ENCODE measurements at regions not wholly inside any gene's neighbourhood (a gene's known extent, or its start where the extent isn't known, plus 50 kb on each side); places are given as distances from the start of the nearest gene placed in this dataset.
"Not testable (repeated sequence)": the region's sequence is repeated elsewhere in the genome, so short reads cannot be mapped to it uniquely, and the experiment has no call there.

- H3K4me3 ChIP-seq (replicated peaks; ENCODE audit: low read depth, low read length): no peak overlapping the region
- TF ChIP-seq, protein P1, sequence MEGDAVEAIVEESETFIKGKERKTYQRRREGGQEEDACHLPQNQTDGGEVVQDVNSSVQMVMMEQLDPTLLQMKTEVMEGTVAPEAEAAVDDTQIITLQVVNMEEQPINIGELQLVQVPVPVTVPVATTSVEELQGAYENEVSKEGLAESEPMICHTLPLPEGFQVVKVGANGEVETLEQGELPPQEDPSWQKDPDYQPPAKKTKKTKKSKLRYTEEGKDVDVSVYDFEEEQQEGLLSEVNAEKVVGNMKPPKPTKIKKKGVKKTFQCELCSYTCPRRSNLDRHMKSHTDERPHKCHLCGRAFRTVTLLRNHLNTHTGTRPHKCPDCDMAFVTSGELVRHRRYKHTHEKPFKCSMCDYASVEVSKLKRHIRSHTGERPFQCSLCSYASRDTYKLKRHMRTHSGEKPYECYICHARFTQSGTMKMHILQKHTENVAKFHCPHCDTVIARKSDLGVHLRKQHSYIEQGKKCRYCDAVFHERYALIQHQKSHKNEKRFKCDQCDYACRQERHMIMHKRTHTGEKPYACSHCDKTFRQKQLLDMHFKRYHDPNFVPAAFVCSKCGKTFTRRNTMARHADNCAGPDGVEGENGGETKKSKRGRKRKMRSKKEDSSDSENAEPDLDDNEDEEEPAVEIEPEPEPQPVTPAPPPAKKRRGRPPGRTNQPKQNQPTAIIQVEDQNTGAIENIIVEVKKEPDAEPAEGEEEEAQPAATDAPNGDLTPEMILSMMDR (IDR thresholded peaks at IDR 0.05; ENCODE audit: low read depth, low read length, missing control alignments): no peak
- DNase-seq (ENCODE audit: extremely low read depth, low read depth): no peak
Observed at GRCh38 chr5:52134013-52134650, 653.6 kb upstream of the ITGA1 start.

DNA sequence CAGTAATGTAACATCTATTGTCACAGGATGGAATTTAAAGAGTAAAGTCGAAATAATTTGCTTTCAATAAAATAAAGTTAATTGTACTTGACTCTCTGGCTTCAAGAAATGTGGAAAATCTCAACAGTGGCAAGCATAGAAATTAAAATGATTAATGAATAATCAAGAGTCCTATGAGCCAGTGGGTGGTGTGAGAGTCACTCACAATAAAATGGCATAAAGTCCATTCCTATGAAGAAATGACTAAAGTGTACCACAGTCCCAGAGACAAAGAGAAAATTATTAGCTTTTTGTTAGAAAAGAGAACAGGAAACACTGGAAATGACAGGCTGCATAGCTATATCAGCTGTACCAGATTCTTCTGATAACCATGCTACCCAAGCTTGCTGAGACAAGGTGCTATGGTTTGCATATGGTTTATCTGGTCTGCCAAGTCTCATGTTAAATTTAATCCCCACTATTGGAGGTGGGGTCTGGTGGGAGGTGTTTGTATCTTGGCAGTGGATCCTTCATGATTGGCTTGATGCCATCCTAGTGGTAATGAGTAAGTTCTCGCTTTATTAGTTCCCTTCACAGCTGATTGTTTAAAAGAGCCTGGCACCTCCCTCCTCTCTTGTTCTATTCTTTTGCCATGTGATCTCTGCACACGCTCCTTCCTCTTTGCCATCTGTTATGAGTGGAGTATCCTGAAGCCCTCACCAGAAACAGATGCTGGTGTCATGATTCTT, 647.7 kb upstream of the ITGA1 start:
- no peak for DNase-seq (ENCODE audit: extremely low read depth, low read depth)
- H3K4me3 ChIP-seq (replicated peaks; ENCODE audit: low read depth, low read length): no peak overlapping the region
- TF ChIP-seq, protein P1 (IDR thresholded peaks at IDR 0.05; ENCODE audit: low read depth, low read length, missing control alignments): no peak

- TF ChIP-seq, protein P1 (IDR thresholded peaks at IDR 0.05; ENCODE audit: low read depth, low read length, missing control alignments): no peak
- no peak for DNase-seq (ENCODE audit: extremely low read depth, low read depth)
- H3K4me3 ChIP-seq (replicated peaks; ENCODE audit: low read depth, low read length): no peak overlapping the region
Observed at GRCh38 chr5:52148679-52149078, 639.0 kb upstream of the ITGA1 start.

GRCh38 chr5:52150501-52150900, 637.2 kb upstream of the ITGA1 start:
- TF ChIP-seq, protein P1 (IDR thresholded peaks at IDR 0.05; ENCODE audit: low read depth, low read length, missing control alignments): no peak
- DNase-seq (ENCODE audit: extremely low read depth, low read depth): no peak
- no peak overlapping the region for H3K4me3 ChIP-seq (replicated peaks; ENCODE audit: low read depth, low read length)

- DNase-seq (ENCODE audit: extremely low read depth, low read depth); H3K4me3 ChIP-seq (replicated peaks; ENCODE audit: low read depth, low read length): not testable (repeated sequence)
Observed at GRCh38 chr5:52156809-52157208, 630.9 kb upstream of the ITGA1 start.

GRCh38 chr5:52165806-52166205, 621.9 kb upstream of the ITGA1 start:
- not testable (repeated sequence) for H3K4me3 ChIP-seq (replicated peaks; ENCODE audit: low read depth, low read length); DNase-seq (ENCODE audit: extremely low read depth, low read depth)

DNA sequence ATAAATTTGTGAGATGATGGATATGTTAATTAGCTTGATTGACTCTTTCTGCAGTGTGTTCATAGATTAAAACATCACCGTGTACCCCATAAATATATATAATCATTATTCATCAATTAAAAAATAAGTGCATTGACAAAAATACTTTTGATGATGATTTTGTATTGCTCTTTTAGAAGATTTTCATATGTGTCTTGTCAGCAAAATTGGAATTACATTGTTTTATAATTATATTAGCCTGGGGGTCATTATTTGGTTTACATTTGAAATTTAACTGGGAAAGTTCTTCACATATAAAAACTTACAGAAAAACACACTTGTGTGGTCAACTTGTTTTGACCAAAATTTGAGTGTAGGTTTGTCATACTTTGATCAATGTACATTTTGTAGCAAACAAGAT, 614.6 kb upstream of the ITGA1 start:
- TF ChIP-seq, protein P1 (IDR thresholded peaks at IDR 0.05; ENCODE audit: low read depth, low read length, missing control alignments): no peak
- H3K4me3 ChIP-seq (replicated peaks; ENCODE audit: low read depth, low read length): no peak overlapping the region

GRCh38 chr5:52177193-52177592, 610.5 kb upstream of the ITGA1 start:
- H3K4me3 ChIP-seq (replicated peaks; ENCODE audit: low read depth, low read length): no peak overlapping the region
- TF ChIP-seq, protein P1 (IDR thresholded peaks at IDR 0.05; ENCODE audit: low read depth, low read length, missing control alignments): no peak
- DNase-seq (ENCODE audit: extremely low read depth, low read depth): no peak

More for the DNA sequence above, 614.6 kb upstream of the ITGA1 start:
- DNase-seq (ENCODE audit: extremely low read depth, low read depth): no peak

Measured in HFF-Myc (cell line).